ENCODE measurements at regions not wholly inside any gene's neighbourhood (a gene's known extent, or its start where the extent isn't known, plus 50 kb on each side); places are given as distances from the start of the nearest gene placed in this dataset.

GRCh38 chr2:34070196-34070595 lies 471.1 kb upstream of the FAM98A start:
- Histone ChIP-seq H3K9ac (ENCODE audit: low read depth in 1 of 2, low read length in 2 of 2) (no peak overlapping the region), H3K9me3 (ENCODE audit: control insufficient read depth in 4 of 4, low read length in 3 of 4) (no peaks in the 10 kb centered on the region), H3K27ac (ENCODE audit: low read depth in 1 of 2, low read length in 2 of 2) (no peak overlapping the region), H3K4me3 (ENCODE audit: low read depth in 1 of 3, low read length in 3 of 3) (no peak overlapping the region), H3K36me3 (ENCODE audit: control insufficient read depth in 4 of 4, insufficient read depth in 3 of 4, low read depth in 1 of 4, low read length in 3 of 4) (no peaks in the 10 kb centered on the region), H3K4me1 (ENCODE audit: control insufficient read depth in 4 of 4, insufficient read depth in 4 of 4, low read length in 3 of 4) (no peaks in the 10 kb centered on the region), H3K27me3 (ENCODE audit: control insufficient read depth in 4 of 4, insufficient read depth in 4 of 4, low read length in 3 of 4) (peaks cover 0 to 2% (median 0%) of the 10 kb centered on the region in 4 donors)
- no peak for DNase-seq (ENCODE audit: low spot score)
- WGBS: 51% methylated on average over 2 of the region's 2 CpGs
- TF ChIP-seq ZBTB33 (IDR thresholded peaks at IDR 0.05) (no peak), GABPA (IDR thresholded peaks at IDR 0.05 in 1 of 2, conservative IDR thresholded peaks at IDR 0.05 in 1 of 2) (no peak), HNF4A (conservative IDR thresholded peaks at IDR 0.05) (no peak), YY1 (IDR thresholded peaks at IDR 0.05) (no peak), JUND (IDR thresholded peaks at IDR 0.05) (no peak), FOXA1 (IDR thresholded peaks at IDR 0.05) (no peak), ATF3 (IDR thresholded peaks at IDR 0.05) (no peak), CTCF (IDR thresholded peaks at IDR 0.05; ENCODE audit: low read depth, low read length, missing input control) (no peak), RXRA (IDR thresholded peaks at IDR 0.05) (no peak), REST (IDR thresholded peaks at IDR 0.05) (no peak), RAD21 (IDR thresholded peaks at IDR 0.05) (no peak), SP1 (IDR thresholded peaks at IDR 0.05) (no peak), FOXA2 (IDR thresholded peaks at IDR 0.05) (no peak)

- Histone ChIP-seq H3K9me3 (ENCODE audit: control insufficient read depth in 4 of 4, low read length in 3 of 4) (no peaks in the 10 kb centered on the region), H3K9ac (ENCODE audit: low read depth in 1 of 2, low read length in 2 of 2) (no peak overlapping the region), H3K36me3 (ENCODE audit: control insufficient read depth in 4 of 4, insufficient read depth in 3 of 4, low read depth in 1 of 4, low read length in 3 of 4) (no peaks in the 10 kb centered on the region), H3K27me3 (ENCODE audit: control insufficient read depth in 4 of 4, insufficient read depth in 4 of 4, low read length in 3 of 4) (peaks cover 0 to 2% (median 0%) of the 10 kb centered on the region in 4 donors), H3K4me1 (ENCODE audit: control insufficient read depth in 4 of 4, insufficient read depth in 4 of 4, low read length in 3 of 4) (no peaks in the 10 kb centered on the region), H3K27ac (ENCODE audit: low read depth in 1 of 2, low read length in 2 of 2) (no peak overlapping the region), H3K4me3 (ENCODE audit: low read depth in 1 of 3, low read length in 3 of 3) (no peak overlapping the region)
- DNase-seq (ENCODE audit: low spot score): no peak
- no peak for TF ChIP-seq SP1 (IDR thresholded peaks at IDR 0.05)
- TF ChIP-seq MAX (IDR thresholded peaks at IDR 0.05): no peak
- no peak for TF ChIP-seq GABPA (IDR thresholded peaks at IDR 0.05 in 1 of 2, conservative IDR thresholded peaks at IDR 0.05 in 1 of 2)
- no peak for TF ChIP-seq HNF4A (conservative IDR thresholded peaks at IDR 0.05)
- no peak for TF ChIP-seq YY1 (IDR thresholded peaks at IDR 0.05)
- TF ChIP-seq RAD21 (IDR thresholded peaks at IDR 0.05): no peak
Measured at GRCh38 chr2:34069604-34070003, 470.5 kb upstream of the FAM98A start.
